ENCODE measurements at regions not wholly inside any gene's neighbourhood (a gene's known extent, or its start where the extent isn't known, plus 50 kb on each side); places are given as distances from the start of the nearest gene placed in this dataset.
A peak's percentile ranks its signal among the peaks of the same experiment; 100 is the strongest.
"Not testable (repeated sequence)": the region's sequence is repeated elsewhere in the genome, so short reads cannot be mapped to it uniquely, and the experiment has no call there.

DNA sequence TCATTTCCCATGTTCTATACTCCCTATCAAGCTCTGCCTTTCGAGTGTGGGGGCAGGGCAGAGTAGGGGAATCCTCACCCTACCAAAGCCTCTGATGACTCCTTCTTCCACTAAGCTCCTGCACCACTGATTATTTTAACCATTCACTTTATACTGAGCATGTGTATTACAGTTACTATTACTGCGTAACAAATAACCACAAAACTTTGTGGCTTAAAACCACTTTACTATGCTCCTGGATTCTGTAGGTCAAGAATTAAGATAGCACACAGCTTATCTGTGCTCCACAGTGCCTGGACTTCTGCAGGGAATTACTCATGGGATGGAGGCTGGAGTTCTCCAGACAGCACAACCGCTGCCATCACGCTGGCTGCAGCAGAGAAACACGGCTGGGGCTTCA is 117.4 kb upstream of the DNAJC10 start:
- H3K27me3 ChIP-seq = no peaks in the 10 kb centered on the region
- no peaks in the 10 kb centered on the region for H3K36me3 ChIP-seq
- H3K4me1 ChIP-seq (ENCODE audit: low read depth) = peaks cover 2% of the 10 kb centered on the region
- no peak overlapping the region for H3K27ac ChIP-seq
- no peak overlapping the region for H3K4me3 ChIP-seq
- peak in 1 of 2 donors; percentile 55 for DNase-seq (ENCODE audit: low read depth in 1 of 2, low spot score in 1 of 2)
- TF ChIP-seq, protein P1, sequence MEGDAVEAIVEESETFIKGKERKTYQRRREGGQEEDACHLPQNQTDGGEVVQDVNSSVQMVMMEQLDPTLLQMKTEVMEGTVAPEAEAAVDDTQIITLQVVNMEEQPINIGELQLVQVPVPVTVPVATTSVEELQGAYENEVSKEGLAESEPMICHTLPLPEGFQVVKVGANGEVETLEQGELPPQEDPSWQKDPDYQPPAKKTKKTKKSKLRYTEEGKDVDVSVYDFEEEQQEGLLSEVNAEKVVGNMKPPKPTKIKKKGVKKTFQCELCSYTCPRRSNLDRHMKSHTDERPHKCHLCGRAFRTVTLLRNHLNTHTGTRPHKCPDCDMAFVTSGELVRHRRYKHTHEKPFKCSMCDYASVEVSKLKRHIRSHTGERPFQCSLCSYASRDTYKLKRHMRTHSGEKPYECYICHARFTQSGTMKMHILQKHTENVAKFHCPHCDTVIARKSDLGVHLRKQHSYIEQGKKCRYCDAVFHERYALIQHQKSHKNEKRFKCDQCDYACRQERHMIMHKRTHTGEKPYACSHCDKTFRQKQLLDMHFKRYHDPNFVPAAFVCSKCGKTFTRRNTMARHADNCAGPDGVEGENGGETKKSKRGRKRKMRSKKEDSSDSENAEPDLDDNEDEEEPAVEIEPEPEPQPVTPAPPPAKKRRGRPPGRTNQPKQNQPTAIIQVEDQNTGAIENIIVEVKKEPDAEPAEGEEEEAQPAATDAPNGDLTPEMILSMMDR (IDR thresholded peaks at IDR 0.05; ENCODE audit: low read depth, low read length) = no peak
- H3K9me3 ChIP-seq (ENCODE audit: low read depth) = no peaks in the 10 kb centered on the region

DNA sequence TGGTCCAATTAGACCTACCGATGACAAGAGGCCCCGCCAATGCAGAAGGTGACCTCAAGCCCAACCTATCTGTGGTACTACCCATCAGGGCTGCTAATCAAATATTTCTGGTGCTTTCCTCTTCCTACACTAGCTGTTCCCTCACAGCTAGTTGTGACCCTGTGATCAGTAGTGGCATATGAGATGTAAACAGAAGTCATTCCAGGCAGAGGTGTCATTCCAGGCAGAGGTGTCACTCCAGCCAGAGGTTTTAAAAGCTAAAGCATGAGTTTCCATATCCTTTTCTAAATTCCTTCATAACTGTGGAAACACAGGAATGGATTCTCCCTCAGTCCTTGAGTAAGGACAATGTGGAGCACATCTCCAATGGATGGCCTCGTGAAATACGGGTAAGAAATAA is 110.9 kb upstream of the DNAJC10 start:
- H3K4me1 ChIP-seq (ENCODE audit: low read depth) = no peaks in the 10 kb centered on the region
- TF ChIP-seq, protein P1 (IDR thresholded peaks at IDR 0.05; ENCODE audit: low read depth, low read length) = no peak
- H3K27ac ChIP-seq = no peak overlapping the region
- DNase-seq (ENCODE audit: low read depth in 1 of 2, low spot score in 1 of 2) = no peak
- H3K27me3 ChIP-seq = no peaks in the 10 kb centered on the region
- no peaks in the 10 kb centered on the region for H3K36me3 ChIP-seq
- no peak overlapping the region for H3K4me3 ChIP-seq
- H3K9me3 ChIP-seq (ENCODE audit: low read depth) = no peaks in the 10 kb centered on the region

DNA sequence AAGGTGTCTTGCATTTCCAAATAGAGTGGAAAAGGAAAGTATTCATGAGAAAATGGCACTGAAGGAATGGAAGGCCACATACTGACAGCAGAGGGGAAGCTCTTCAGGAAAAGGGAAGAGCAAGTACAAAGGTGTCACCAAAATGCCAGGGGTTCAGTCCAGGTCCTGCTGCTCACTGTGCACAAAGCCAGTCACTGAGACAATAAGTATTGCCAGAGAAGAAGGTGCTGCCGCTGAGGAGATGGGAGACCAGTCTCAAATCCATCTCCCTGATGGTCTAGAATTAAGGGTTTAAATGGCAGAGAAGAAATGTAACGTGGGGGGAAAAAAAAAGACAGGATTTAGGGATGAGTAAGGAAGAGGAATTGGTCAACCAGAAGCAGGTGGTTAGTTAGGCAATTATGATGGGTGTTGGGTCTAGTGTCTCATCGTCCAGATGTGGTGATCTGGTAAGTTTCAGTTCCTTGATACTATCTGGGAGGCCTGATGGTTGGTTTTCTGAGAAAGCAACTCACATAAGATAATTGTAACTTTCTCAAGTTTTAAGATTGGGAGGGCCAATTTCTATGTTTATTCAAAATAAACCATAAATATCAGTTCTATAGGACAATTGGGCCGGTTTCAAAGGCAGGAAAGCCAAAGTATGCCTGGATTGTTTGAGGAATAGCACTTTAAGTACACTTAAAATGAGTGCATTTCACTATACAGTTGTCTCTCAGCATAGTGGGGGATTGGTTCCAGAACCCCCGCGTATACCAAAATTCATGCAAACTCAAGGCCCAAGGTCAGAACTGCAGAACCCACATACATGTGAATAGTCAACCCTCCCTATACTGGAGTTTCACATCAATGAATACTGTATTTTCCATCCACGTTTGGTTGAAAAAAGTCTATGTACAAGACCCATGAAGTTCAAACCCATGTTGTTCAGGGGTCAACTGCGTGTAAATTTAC is 109.1 kb upstream of the DNAJC10 start:
- TF ChIP-seq, protein P1 (IDR thresholded peaks at IDR 0.05; ENCODE audit: low read depth, low read length) = no peak

DNA sequence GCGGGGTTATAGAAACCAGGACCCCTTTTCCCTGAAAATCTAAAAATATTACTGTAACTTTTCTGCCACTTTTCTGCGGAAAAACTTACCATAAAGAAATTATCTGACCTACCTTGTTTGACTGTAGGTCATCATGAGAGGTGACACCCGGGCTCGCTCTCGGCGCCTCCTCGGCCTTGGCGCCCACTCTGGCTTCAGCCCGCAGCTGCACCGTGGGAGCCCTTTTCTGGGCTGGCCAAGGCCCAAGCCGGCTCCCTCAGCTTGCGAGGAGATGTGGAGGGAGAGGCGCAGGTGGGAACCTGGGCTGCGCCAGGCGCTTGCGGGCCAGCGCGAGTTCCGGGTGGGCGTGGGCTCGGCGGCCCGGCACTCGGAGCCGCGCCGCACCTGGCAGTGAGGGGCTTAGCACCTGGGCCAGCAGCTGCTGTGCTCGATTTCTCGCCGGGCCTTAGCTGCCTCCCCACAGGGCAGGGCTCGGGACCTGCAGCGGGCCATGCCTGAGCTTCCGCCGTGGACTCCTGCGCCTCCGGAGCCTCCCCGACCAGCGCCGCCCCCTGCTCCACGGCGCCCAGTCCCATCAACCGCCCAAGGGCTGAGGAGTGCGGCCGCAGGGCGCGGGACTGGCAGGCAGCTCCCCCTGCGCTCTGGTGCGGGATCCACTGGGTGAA is 107.7 kb upstream of the DNAJC10 start:
- no peaks in the 10 kb centered on the region for H3K27me3 ChIP-seq
- no peak overlapping the region for H3K4me3 ChIP-seq
- no peak for DNase-seq (ENCODE audit: low read depth in 1 of 2, low spot score in 1 of 2)
- TF ChIP-seq, protein P1 (IDR thresholded peaks at IDR 0.05; ENCODE audit: low read depth, low read length) = no peak
- no peaks in the 10 kb centered on the region for H3K36me3 ChIP-seq
- no peaks in the 10 kb centered on the region for H3K9me3 ChIP-seq (ENCODE audit: low read depth)
- peaks cover 6% of the 10 kb centered on the region for H3K4me1 ChIP-seq (ENCODE audit: low read depth)
- H3K27ac ChIP-seq = no peak overlapping the region

More for the DNA sequence above, 109.1 kb upstream of the DNAJC10 start:
- no peak for DNase-seq (ENCODE audit: low read depth in 1 of 2, low spot score in 1 of 2)
- H3K27ac ChIP-seq = no peak overlapping the region
- H3K4me3 ChIP-seq = no peak overlapping the region
- no peaks in the 10 kb centered on the region for H3K36me3 ChIP-seq
- peaks cover 6% of the 10 kb centered on the region for H3K4me1 ChIP-seq (ENCODE audit: low read depth)
- H3K9me3 ChIP-seq (ENCODE audit: low read depth) = no peaks in the 10 kb centered on the region
- no peaks in the 10 kb centered on the region for H3K27me3 ChIP-seq

DNA sequence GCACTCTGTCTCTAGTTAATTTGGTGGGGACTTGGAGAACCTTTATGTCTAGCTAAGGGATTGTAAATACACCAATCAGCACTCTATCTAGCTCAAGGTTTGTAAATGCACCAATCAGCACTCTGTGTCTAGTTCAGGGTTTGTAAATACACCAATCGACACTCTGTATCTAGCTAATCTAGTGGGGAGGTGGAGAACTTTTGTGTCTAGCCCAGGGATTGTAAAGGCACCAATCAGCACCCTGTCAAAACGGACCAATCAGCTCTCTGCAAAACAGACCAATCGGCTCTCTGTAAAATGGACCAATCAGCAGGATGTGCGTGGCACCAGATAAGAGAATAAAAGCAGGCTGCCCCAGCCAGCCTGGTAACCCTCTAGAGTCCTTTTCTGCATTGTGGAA is 107.1 kb upstream of the DNAJC10 start:
- H3K4me3 ChIP-seq; H3K27me3 ChIP-seq; DNase-seq (ENCODE audit: low read depth in 1 of 2, low spot score in 1 of 2); H3K36me3 ChIP-seq; H3K9me3 ChIP-seq (ENCODE audit: low read depth); H3K27ac ChIP-seq; H3K4me1 ChIP-seq (ENCODE audit: low read depth): not testable (repeated sequence)

DNA sequence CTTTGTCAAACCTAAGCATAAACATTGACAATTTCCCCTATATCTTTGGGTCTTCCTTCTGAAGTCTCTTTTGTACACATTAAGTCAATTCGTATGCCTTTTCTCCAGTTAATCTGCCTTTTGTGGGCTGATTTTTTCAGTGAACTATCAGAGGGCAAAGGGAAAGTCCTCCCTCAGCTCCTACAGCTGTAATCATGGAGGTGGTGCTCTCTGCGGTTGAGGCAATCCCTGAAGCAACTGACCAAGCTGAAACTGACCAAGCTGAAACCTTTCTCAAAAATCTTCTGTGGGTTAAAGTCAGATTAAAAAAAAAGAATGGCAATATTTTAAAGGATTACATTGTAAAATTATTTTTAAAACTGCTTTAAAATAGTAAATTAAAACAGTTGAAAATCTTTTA is 105.8 kb upstream of the DNAJC10 start:
- Histone ChIP-seq H3K9me3 (ENCODE audit: low read depth) (no peaks in the 10 kb centered on the region), H3K4me1 (ENCODE audit: low read depth) (peaks cover 6% of the 10 kb centered on the region), H3K27me3 (no peaks in the 10 kb centered on the region), H3K27ac (no peak overlapping the region), H3K4me3 (no peak overlapping the region), H3K36me3 (no peaks in the 10 kb centered on the region)
- DNase-seq (ENCODE audit: low read depth in 1 of 2, low spot score in 1 of 2) = no peak
- TF ChIP-seq, protein P1 (IDR thresholded peaks at IDR 0.05; ENCODE audit: low read depth, low read length) = no peak

Data from cardiac muscle cell (in vitro differentiated cells and primary cell).